ENCODE measurements at regions not wholly inside any gene's neighbourhood (a gene's known extent, or its start where the extent isn't known, plus 50 kb on each side); places are given as distances from the start of the nearest gene placed in this dataset.

DNA sequence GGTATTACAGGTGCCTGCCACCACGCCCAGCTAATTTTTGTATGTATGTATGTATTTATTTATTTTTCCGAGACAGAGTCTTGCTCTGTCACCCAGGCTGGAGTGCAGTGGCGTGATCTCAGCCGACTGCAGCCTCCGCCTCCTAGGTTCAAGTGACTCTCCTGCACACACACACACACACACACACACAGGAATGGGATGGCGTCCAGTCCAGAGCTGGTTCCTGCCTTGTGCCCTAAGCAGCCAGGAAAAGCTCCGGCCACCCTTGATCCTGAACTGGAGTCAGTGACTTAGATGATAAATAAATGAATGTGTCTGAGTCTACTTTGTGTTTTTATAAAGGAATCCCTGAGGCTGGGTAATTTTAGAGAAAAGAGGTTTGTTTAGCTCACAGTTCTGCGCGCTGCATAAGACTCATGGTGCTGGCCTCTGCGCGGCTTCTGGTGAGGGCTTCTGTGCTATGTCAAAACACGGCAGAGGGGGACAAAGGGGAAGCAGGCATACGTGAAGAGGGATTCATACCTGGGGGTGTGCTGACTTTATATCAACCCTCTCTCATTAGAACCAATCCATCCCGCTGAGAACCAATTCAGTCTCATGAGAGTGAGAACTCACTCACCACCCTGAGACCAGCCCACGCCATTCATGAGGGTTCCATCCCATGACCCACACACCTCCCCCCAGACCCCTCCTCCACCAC is 59.7 kb upstream of the PHLPP1 start:
- peaks cover 3% of the 10 kb centered on the region for H3K4me1 ChIP-seq (ENCODE audit: insufficient read depth, low read length)
- no peak overlapping the region for H3K27ac ChIP-seq (ENCODE audit: low read depth, low read length)
- H3K79me2 ChIP-seq (ENCODE audit: insufficient read depth, low read length) = no peaks in the 10 kb centered on the region
- no peak overlapping the region for H3K4me3 ChIP-seq (ENCODE audit: insufficient read depth, low read length)
- no peak overlapping the region for H2AFZ ChIP-seq (ENCODE audit: low read length)
- TF ChIP-seq, protein P1, sequence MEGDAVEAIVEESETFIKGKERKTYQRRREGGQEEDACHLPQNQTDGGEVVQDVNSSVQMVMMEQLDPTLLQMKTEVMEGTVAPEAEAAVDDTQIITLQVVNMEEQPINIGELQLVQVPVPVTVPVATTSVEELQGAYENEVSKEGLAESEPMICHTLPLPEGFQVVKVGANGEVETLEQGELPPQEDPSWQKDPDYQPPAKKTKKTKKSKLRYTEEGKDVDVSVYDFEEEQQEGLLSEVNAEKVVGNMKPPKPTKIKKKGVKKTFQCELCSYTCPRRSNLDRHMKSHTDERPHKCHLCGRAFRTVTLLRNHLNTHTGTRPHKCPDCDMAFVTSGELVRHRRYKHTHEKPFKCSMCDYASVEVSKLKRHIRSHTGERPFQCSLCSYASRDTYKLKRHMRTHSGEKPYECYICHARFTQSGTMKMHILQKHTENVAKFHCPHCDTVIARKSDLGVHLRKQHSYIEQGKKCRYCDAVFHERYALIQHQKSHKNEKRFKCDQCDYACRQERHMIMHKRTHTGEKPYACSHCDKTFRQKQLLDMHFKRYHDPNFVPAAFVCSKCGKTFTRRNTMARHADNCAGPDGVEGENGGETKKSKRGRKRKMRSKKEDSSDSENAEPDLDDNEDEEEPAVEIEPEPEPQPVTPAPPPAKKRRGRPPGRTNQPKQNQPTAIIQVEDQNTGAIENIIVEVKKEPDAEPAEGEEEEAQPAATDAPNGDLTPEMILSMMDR (IDR thresholded peaks at IDR 0.05; ENCODE audit: extremely low read depth, low read depth, low read length) = no peak
- no peak for DNase-seq (ENCODE audit: insufficient read length, low spot score, missing footprints)
- peaks cover 8% of the 10 kb centered on the region for H3K27me3 ChIP-seq (ENCODE audit: insufficient read depth, low read length)
- H3K4me2 ChIP-seq (ENCODE audit: insufficient read depth, low read length) = no peak overlapping the region
- no peaks in the 10 kb centered on the region for H4K20me1 ChIP-seq (ENCODE audit: insufficient read depth, low read length)
- no peaks in the 10 kb centered on the region for H3K9me3 ChIP-seq (ENCODE audit: low read depth, low read length)
- H3K36me3 ChIP-seq (ENCODE audit: insufficient read depth, low read length) = no peaks in the 10 kb centered on the region

DNA sequence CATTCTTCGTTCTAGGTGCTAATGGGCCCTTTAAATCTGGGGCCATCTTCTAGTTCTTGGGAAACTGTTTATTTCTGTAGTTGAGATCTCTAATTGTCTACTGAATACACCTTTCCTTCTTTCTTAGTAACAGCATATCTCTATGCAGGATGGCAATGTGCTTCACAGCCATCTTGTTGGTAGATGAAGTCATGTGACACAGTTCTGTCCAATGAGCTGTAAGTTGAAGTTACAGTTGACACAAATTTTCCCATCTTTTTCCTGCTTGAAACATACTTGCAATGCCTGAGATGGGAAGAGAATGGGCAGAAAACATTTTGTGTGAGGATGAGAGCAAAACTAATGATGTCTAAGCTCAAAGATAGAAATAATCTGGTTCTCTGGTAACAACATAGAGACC is 57.3 kb upstream of the PHLPP1 start:
- H3K4me1 ChIP-seq (ENCODE audit: insufficient read depth, low read length) = no peaks in the 10 kb centered on the region
- no peak overlapping the region for H2AFZ ChIP-seq (ENCODE audit: low read length)
- TF ChIP-seq, protein P1 (IDR thresholded peaks at IDR 0.05; ENCODE audit: extremely low read depth, low read depth, low read length) = no peak
- no peak overlapping the region for H3K27ac ChIP-seq (ENCODE audit: low read depth, low read length)
- H3K4me2 ChIP-seq (ENCODE audit: insufficient read depth, low read length) = no peak overlapping the region
- no peak overlapping the region for H3K4me3 ChIP-seq (ENCODE audit: insufficient read depth, low read length)
- no peaks in the 10 kb centered on the region for H3K36me3 ChIP-seq (ENCODE audit: insufficient read depth, low read length)
- H3K79me2 ChIP-seq (ENCODE audit: insufficient read depth, low read length) = no peaks in the 10 kb centered on the region
- no peaks in the 10 kb centered on the region for H4K20me1 ChIP-seq (ENCODE audit: insufficient read depth, low read length)
- H3K27me3 ChIP-seq (ENCODE audit: insufficient read depth, low read length) = peaks cover 7% of the 10 kb centered on the region
- DNase-seq (ENCODE audit: insufficient read length, low spot score, missing footprints) = no peak
- H3K9me3 ChIP-seq (ENCODE audit: low read depth, low read length) = no peaks in the 10 kb centered on the region

DNA sequence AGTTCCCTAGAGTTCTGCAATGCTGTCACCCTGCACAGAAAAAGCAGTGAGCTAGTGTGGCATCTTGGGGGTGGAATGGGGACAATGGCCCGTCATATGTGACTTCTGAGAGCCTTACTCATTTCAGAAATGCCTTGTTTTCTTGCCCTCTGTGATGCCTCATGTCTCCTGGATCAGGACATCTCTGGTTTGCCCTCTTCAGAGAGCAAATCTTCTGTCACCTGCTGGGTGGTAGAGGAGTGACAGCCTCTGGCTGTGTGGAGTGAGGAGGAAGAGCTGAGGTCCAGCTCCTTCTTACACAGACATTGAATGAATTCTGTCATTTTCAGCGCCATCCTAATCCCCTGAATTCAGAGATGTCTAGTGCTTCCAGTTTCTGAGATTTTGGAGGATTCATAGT is 55.6 kb upstream of the PHLPP1 start:
- H3K79me2 ChIP-seq (ENCODE audit: insufficient read depth, low read length) = no peaks in the 10 kb centered on the region
- H2AFZ ChIP-seq (ENCODE audit: low read length) = no peak overlapping the region
- no peak for DNase-seq (ENCODE audit: insufficient read length, low spot score, missing footprints)
- peaks cover 8% of the 10 kb centered on the region for H3K4me1 ChIP-seq (ENCODE audit: insufficient read depth, low read length)
- H3K4me2 ChIP-seq (ENCODE audit: insufficient read depth, low read length) = no peak overlapping the region
- no peak overlapping the region for H3K4me3 ChIP-seq (ENCODE audit: insufficient read depth, low read length)
- no peaks in the 10 kb centered on the region for H3K36me3 ChIP-seq (ENCODE audit: insufficient read depth, low read length)
- no peaks in the 10 kb centered on the region for H3K9me3 ChIP-seq (ENCODE audit: low read depth, low read length)
- H3K27me3 ChIP-seq (ENCODE audit: insufficient read depth, low read length) = no peaks in the 10 kb centered on the region
- TF ChIP-seq, protein P1 (IDR thresholded peaks at IDR 0.05; ENCODE audit: extremely low read depth, low read depth, low read length) = no peak
- no peaks in the 10 kb centered on the region for H4K20me1 ChIP-seq (ENCODE audit: insufficient read depth, low read length)
- H3K27ac ChIP-seq (ENCODE audit: low read depth, low read length) = no peak overlapping the region

DNA sequence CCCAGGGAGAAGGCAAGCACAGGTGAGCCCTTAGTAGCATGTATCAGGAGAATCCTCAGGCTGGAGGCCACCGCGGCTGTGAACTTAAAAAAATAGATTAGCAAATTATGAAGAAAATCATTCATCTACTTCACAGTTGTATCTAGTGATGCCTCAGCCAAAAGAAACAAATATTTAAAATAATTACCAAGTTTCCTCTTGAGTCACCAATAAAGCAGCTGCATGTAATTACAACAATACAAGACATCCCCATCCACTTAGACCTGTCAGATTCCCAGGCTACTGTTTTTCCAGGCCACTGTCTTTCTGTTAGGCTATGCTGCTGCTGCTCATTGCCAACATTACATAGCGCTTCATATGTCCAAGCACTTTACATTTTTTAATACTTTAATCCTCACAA is 54.6 kb upstream of the PHLPP1 start:
- DNase-seq (ENCODE audit: insufficient read length, low spot score, missing footprints) = no peak
- H3K4me1 ChIP-seq (ENCODE audit: insufficient read depth, low read length) = peaks cover 8% of the 10 kb centered on the region
- H3K27ac ChIP-seq (ENCODE audit: low read depth, low read length) = no peak overlapping the region
- no peak overlapping the region for H3K4me2 ChIP-seq (ENCODE audit: insufficient read depth, low read length)
- H3K27me3 ChIP-seq (ENCODE audit: insufficient read depth, low read length) = no peaks in the 10 kb centered on the region
- H4K20me1 ChIP-seq (ENCODE audit: insufficient read depth, low read length) = no peaks in the 10 kb centered on the region
- TF ChIP-seq, protein P1 (IDR thresholded peaks at IDR 0.05; ENCODE audit: extremely low read depth, low read depth, low read length) = no peak
- H2AFZ ChIP-seq (ENCODE audit: low read length) = no peak overlapping the region
- H3K36me3 ChIP-seq (ENCODE audit: insufficient read depth, low read length) = no peaks in the 10 kb centered on the region
- H3K4me3 ChIP-seq (ENCODE audit: insufficient read depth, low read length) = no peak overlapping the region
- H3K79me2 ChIP-seq (ENCODE audit: insufficient read depth, low read length) = no peaks in the 10 kb centered on the region
- no peaks in the 10 kb centered on the region for H3K9me3 ChIP-seq (ENCODE audit: low read depth, low read length)
